ENCODE measurements at regions not wholly inside any gene's neighbourhood (a gene's known extent, or its start where the extent isn't known, plus 50 kb on each side); places are given as distances from the start of the nearest gene placed in this dataset.

DNA sequence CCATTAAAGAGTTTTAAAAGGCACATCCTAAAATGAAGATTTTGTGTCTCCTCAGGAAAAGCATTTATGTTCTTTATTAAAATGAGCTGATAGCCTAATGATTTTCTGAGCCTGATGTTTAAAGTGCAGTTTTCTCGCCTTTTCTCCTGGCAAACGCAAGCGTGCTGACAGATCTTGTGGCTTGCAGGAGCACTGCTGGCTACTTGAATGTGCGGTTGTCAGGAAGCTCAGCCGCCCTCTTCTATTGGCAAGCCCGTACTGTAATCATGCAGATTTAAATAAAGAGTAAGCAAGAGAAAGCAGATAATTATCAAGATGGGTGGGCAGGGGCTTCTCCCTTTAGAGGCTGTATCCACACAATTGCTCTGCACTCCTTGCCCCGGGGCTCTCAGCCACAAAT, 139.5 kb upstream of the SPHKAP start:
- H3K4me3 Mint-ChIP-seq = no peak overlapping the region
- TF ChIP-seq, protein P1, sequence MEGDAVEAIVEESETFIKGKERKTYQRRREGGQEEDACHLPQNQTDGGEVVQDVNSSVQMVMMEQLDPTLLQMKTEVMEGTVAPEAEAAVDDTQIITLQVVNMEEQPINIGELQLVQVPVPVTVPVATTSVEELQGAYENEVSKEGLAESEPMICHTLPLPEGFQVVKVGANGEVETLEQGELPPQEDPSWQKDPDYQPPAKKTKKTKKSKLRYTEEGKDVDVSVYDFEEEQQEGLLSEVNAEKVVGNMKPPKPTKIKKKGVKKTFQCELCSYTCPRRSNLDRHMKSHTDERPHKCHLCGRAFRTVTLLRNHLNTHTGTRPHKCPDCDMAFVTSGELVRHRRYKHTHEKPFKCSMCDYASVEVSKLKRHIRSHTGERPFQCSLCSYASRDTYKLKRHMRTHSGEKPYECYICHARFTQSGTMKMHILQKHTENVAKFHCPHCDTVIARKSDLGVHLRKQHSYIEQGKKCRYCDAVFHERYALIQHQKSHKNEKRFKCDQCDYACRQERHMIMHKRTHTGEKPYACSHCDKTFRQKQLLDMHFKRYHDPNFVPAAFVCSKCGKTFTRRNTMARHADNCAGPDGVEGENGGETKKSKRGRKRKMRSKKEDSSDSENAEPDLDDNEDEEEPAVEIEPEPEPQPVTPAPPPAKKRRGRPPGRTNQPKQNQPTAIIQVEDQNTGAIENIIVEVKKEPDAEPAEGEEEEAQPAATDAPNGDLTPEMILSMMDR (IDR thresholded peaks at IDR 0.05; ENCODE audit: unreplicated experiment) = no peak
- peaks cover 10% of the 10 kb centered on the region for H3K9me3 Mint-ChIP-seq
- DNase-seq (ENCODE audit: low spot score in 2 of 2, unreplicated experiment in 2 of 2) = no peak
- H3K27ac Mint-ChIP-seq = no peak overlapping the region
- peaks cover 3% of the 10 kb centered on the region for H3K27me3 Mint-ChIP-seq (ENCODE audit: low read depth)
- no peaks in the 10 kb centered on the region for H3K36me3 Mint-ChIP-seq
- H3K4me1 Mint-ChIP-seq = peaks cover 10% of the 10 kb centered on the region

DNA sequence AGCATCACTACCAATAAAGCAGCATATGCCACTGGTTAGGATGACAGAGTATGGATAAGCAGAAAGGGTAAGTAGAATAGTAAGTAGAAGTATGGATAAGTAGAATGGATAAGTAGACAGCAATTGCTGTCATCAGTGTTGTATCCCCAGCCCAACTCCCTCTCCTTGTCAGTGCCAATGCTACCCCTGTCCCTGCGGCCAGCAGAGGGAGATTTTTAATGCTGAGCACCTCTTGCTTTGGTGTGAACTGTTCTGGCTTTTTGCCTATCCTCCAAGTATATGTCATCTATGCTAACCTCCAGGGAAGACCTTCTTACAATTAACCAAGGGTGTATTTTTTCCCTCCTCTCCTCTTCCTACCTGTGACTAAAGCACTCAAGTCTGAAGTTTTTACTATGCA, 136.7 kb upstream of the SPHKAP start:
- Mint-ChIP-seq H3K27ac (peak overlapping the region; percentile 29), H3K4me3 (no peak overlapping the region), H3K9me3 (no peaks in the 10 kb centered on the region), H3K27me3 (ENCODE audit: low read depth) (peaks cover 4% of the 10 kb centered on the region), H3K36me3 (no peaks in the 10 kb centered on the region), H3K4me1 (peaks cover 10% of the 10 kb centered on the region)
- no peak for DNase-seq (ENCODE audit: low spot score in 2 of 2, unreplicated experiment in 2 of 2)
- TF ChIP-seq, protein P1 (IDR thresholded peaks at IDR 0.05; ENCODE audit: unreplicated experiment) = peak; percentile 48

DNA sequence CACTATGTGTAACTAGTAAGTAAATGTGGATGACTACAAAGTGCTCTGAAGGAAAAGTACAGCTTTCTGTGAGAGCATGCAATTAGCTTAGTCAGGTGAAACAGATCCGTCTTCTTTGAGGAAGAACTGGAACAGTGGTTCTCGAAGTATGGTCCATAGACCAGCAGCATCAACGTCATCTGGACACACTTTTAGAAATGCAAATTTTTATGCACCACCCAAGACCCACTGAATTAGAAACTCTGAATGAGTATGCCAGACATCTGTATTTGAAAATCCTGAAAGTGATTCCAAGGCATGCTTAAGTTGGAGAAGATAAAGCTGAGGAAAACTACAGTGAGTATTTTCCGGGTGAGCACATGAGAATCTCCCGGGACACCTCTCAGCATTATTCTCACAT, 130.7 kb upstream of the SPHKAP start:
- DNase-seq (ENCODE audit: low spot score in 2 of 2, unreplicated experiment in 2 of 2) = no peak

DNA sequence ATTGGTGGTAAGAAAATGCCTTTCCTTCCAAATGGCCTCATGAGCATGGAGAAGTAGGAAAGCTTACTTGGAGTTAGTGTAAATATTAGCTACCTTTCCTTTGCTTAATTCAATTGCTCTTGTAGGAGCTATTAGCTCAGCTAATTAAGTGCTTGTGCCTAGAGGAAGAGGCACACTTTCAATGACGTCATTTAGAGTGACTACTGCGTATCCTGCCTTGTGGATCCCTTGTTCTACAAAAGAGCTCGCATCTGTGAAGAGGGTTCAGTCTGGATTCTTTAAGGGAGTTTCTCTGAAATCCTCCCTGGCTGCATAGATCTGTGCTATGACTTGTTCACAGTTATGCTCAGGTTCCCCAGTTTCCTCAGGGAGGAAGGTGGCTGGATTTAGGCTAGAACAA, 122.5 kb upstream of the SPHKAP start:
- Mint-ChIP-seq H3K9me3 (peaks cover 10% of the 10 kb centered on the region), H3K27ac (no peak overlapping the region), H3K27me3 (ENCODE audit: low read depth) (peaks cover 2% of the 10 kb centered on the region), H3K36me3 (no peaks in the 10 kb centered on the region), H3K4me1 (no peaks in the 10 kb centered on the region), H3K4me3 (no peak overlapping the region)
- TF ChIP-seq, protein P1 (IDR thresholded peaks at IDR 0.05; ENCODE audit: unreplicated experiment) = no peak
- no peak for DNase-seq (ENCODE audit: low spot score in 2 of 2, unreplicated experiment in 2 of 2)

More for the DNA sequence above, 130.7 kb upstream of the SPHKAP start:
- no peaks in the 10 kb centered on the region for H3K36me3 Mint-ChIP-seq
- H3K4me1 Mint-ChIP-seq = no peaks in the 10 kb centered on the region
- H3K27ac Mint-ChIP-seq = no peak overlapping the region
- H3K4me3 Mint-ChIP-seq = no peak overlapping the region
- H3K27me3 Mint-ChIP-seq (ENCODE audit: low read depth) = peaks cover 7% of the 10 kb centered on the region
- TF ChIP-seq, protein P1 (IDR thresholded peaks at IDR 0.05; ENCODE audit: unreplicated experiment) = no peak
- no peaks in the 10 kb centered on the region for H3K9me3 Mint-ChIP-seq

DNA sequence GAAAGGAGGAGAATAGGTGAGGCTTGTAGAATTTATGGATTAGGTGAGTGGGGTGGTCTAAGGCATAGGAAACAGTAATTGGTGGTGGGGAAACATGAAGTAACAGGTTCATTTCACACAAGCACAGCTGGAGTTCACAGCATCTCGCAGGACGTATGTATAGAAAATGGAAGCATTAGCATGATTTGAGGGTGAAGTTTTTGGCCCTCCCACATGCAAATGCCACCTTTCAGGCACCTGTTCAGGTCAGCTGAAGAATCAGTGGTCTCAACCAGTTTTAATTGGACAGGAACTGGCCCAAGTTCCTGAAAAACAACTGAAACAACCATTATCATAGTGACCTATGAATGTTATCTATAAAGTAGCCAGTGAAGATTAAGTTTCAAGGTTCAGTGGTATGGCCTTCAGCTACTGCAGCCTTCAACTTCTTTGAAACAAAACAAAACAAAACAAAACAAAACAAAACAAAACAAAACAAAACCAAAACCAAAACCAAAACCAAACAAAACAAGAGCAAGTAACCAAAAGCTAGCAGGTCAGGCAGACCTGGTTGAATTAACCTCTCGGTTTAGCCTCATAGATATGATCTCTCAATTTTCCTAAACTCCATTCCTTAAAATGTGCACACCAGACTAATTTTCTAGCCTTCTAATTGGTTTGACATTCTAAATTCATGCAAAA, 102.1 kb upstream of the SPHKAP start:
- TF ChIP-seq, protein P1 (IDR thresholded peaks at IDR 0.05; ENCODE audit: unreplicated experiment) = no peak
- Mint-ChIP-seq H3K27me3 (ENCODE audit: low read depth) (peaks cover 4% of the 10 kb centered on the region), H3K36me3 (no peaks in the 10 kb centered on the region), H3K4me3 (no peak overlapping the region), H3K9me3 (no peaks in the 10 kb centered on the region), H3K27ac (no peak overlapping the region), H3K4me1 (no peaks in the 10 kb centered on the region)
- no peak for DNase-seq (ENCODE audit: low spot score in 2 of 2, unreplicated experiment in 2 of 2)

All from mesothelial cell of epicardium (in vitro differentiated cells).